ENCODE measurements at regions not wholly inside any gene's neighbourhood (a gene's known extent, or its start where the extent isn't known, plus 50 kb on each side); places are given as distances from the start of the nearest gene placed in this dataset.

GRCh38 chr4:184895012-184895695, 69.4 kb upstream of the ACSL1 start:
- TF ChIP-seq, protein P1, sequence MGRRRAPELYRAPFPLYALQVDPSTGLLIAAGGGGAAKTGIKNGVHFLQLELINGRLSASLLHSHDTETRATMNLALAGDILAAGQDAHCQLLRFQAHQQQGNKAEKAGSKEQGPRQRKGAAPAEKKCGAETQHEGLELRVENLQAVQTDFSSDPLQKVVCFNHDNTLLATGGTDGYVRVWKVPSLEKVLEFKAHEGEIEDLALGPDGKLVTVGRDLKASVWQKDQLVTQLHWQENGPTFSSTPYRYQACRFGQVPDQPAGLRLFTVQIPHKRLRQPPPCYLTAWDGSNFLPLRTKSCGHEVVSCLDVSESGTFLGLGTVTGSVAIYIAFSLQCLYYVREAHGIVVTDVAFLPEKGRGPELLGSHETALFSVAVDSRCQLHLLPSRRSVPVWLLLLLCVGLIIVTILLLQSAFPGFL (CRISPR knock-in tag; IDR thresholded peaks at IDR 0.05) = no peak
- no peak for TF ChIP-seq DPF2 (IDR thresholded peaks at IDR 0.05)
- TF ChIP-seq RNF2 (IDR thresholded peaks at IDR 0.05) = no peak
- TF ChIP-seq CTCF (IDR thresholded peaks at IDR 0.05 in 2 of 3, conservative IDR thresholded peaks at IDR 0.05 in 1 of 3; ENCODE audit: insufficient read depth in 2 of 3, low read depth in 1 of 3, low read length in 3 of 3) = no peak
- no peak for TF ChIP-seq ZNF121 (CRISPR knock-in tag; conservative IDR thresholded peaks at IDR 0.05)
- TF ChIP-seq ZFX (CRISPR knock-in tag; IDR thresholded peaks at IDR 0.05) = no peak

Measured in K562 (cell line).